ENCODE measurements at regions not wholly inside any gene's neighbourhood (a gene's known extent, or its start where the extent isn't known, plus 50 kb on each side); places are given as distances from the start of the nearest gene placed in this dataset.

GRCh38 chr17:73750975-73751374, 106.7 kb upstream of the SDK2 start:
- TF ChIP-seq POLR2A (IDR thresholded peaks at IDR 0.05; ENCODE audit: low read depth, low read length) (no peak), POLR2AphosphoS5 (IDR thresholded peaks at IDR 0.05; ENCODE audit: low read depth, low read length) (no peak), TAF1 (IDR thresholded peaks at IDR 0.05; ENCODE audit: low read depth, low read length) (no peak), POU2F2 (IDR thresholded peaks at IDR 0.05; ENCODE audit: low read depth, low read length) (no peak)

All from GM12891 (cell line).